Ishikawa (cell line): ENCODE measurements at regions not wholly inside any gene's neighbourhood (a gene's known extent, or its start where the extent isn't known, plus 50 kb on each side); places are given as distances from the start of the nearest gene placed in this dataset.

Experiments used
- EP300 ChIP-seq: IDR thresholded peaks from 2 replicates; pipeline ENCODE4 v1.6.1; 2012; ENCODE audit warnings: borderline replicate concordance
- RAD21 ChIP-seq: IDR thresholded peaks from 2 replicates; pipeline ENCODE4 v1.6.1; 2012; ENCODE audit warnings: low read depth
- YY1 ChIP-seq: IDR thresholded peaks from 2 replicates; pipeline ENCODE4 v1.6.1; 2012; ENCODE audit warnings: low read depth

- TF ChIP-seq RAD21 (peak; percentile 70), YY1 (no peak), EP300 (no peak)
Observed at GRCh38 chr3:159322322-159322939, 520.6 kb downstream of the MFSD1 start.
